Activated CD4-positive, alpha-beta T cell treated with anti-CD3 and anti-CD28 coated beads, Interleukin-2, Interleukin-4, amounts not matched to agents 100 ng/mL and 50 ng/mL, durations not matched to agents 16 hours and 8 hours (primary cell): ENCODE measurements at regions not wholly inside any gene's neighbourhood (a gene's known extent, or its start where the extent isn't known, plus 50 kb on each side); places are given as distances from the start of the nearest gene placed in this dataset.

Experiments
- DNase-seq: peaks from one replicate; pipeline ENCODE4 v3.0.0-alpha.2; 2020; ENCODE audit warnings: low spot score

GRCh38 chr10:29114141-29114540, 174.7 kb upstream of the LYZL1 start:
- DNase-seq = no peak

GRCh38 chr10:29117781-29118180, 171.1 kb upstream of the LYZL1 start:
- no peak for DNase-seq

- DNase-seq = peak; percentile 21
These were observed 169.5 kb upstream of the LYZL1 start for GRCh38 chr10:29119374-29119773.

GRCh38 chr10:29120216-29120615, 168.7 kb upstream of the LYZL1 start:
- no peak for DNase-seq

- DNase-seq = no peak
These were observed 164.0 kb upstream of the LYZL1 start for GRCh38 chr10:29124864-29125263.

- no peak for DNase-seq
These were observed 161.7 kb upstream of the LYZL1 start for GRCh38 chr10:29127037-29127700.

GRCh38 chr10:29127731-29128130, 161.1 kb upstream of the LYZL1 start:
- no peak for DNase-seq

- no peak for DNase-seq
These were observed 158.6 kb upstream of the LYZL1 start for GRCh38 chr10:29130190-29130673.

- no peak for DNase-seq
These were observed 156.8 kb upstream of the LYZL1 start for GRCh38 chr10:29131952-29132547.

GRCh38 chr10:29132551-29133111, 156.2 kb upstream of the LYZL1 start:
- no peak for DNase-seq

- DNase-seq = no peak
These were observed 153.5 kb upstream of the LYZL1 start for GRCh38 chr10:29135337-29135736.

GRCh38 chr10:29136411-29136810, 152.5 kb upstream of the LYZL1 start:
- DNase-seq = no peak

GRCh38 chr10:29140151-29140550, 148.7 kb upstream of the LYZL1 start:
- no peak for DNase-seq

- DNase-seq = no peak
These were observed 147.9 kb upstream of the LYZL1 start for GRCh38 chr10:29140991-29141390.

- no peak for DNase-seq
These were observed 147.1 kb upstream of the LYZL1 start for GRCh38 chr10:29141761-29142160.

GRCh38 chr10:29142516-29143314, 146.2 kb upstream of the LYZL1 start:
- no peak for DNase-seq

- DNase-seq = no peak
These were observed 144.7 kb upstream of the LYZL1 start for GRCh38 chr10:29144126-29144525.

- DNase-seq = no peak
These were observed 142.4 kb upstream of the LYZL1 start for GRCh38 chr10:29146311-29147100.

GRCh38 chr10:29150010-29150409, 138.9 kb upstream of the LYZL1 start:
- no peak for DNase-seq

GRCh38 chr10:29151005-29151404, 137.9 kb upstream of the LYZL1 start:
- DNase-seq = no peak

GRCh38 chr10:29157321-29157720, 131.5 kb upstream of the LYZL1 start:
- DNase-seq = no peak

GRCh38 chr10:29158066-29158465, 130.8 kb upstream of the LYZL1 start:
- no peak for DNase-seq
